NCI-H1092 (cell line): ENCODE measurements at regions not wholly inside any gene's neighbourhood (a gene's known extent, or its start where the extent isn't known, plus 50 kb on each side); places are given as distances from the start of the nearest gene placed in this dataset.

Experiments used
- DNase-seq: peaks from one replicate; lab custom pipeline; 2025; lab: John Stamatoyannopoulos, UW

DNA sequence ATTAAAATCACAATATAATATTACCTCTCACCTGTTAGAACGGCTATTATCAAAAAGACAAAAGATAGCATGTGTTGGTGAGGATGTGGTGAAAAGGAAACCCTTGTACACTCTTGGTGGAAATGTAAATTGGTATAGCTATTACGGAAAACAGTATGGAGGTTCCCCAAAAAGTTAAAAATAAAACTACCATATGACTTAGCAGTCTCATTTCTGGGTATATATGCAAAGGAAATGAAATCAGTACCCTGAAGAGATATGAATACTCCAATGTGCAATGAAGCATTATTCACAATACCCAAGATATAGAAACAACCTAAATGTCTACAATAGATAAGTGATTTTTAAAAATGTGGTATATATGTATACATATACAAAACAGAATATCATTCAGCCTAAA lies 199.9 kb downstream of the SNX18 start:
- DNase-seq, result no peak

DNA sequence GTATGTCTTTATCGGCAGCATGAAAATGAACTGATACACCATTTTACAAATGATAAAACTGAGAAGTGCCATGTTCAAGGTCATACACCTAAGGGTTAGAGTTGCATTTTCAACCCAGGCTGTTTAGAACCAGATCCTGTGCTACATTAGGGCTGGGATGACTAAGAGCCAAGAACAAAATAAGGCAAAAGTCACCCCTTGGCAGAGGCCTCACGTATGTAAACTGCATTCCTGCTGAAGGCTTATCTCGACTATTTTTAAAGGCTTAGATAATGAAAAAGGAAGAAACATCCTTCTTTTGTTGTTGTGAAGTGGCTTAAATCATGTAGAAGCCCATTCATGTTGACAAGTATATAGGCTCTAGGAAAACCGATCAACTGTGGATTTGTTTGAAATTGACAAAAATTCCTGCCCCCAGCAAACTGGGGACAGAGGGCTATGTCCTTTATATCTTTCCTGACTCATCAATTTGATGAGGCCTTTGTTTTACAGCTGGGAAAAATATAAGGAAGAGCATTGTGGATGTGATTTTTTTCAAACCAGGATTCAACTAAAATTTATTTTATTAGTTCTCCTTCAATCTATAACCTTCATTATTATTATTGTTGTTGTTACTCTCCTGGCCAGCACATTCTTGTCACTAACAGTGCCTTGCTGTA lies 196.5 kb downstream of the SNX18 start:
- DNase-seq, result no peak

DNA sequence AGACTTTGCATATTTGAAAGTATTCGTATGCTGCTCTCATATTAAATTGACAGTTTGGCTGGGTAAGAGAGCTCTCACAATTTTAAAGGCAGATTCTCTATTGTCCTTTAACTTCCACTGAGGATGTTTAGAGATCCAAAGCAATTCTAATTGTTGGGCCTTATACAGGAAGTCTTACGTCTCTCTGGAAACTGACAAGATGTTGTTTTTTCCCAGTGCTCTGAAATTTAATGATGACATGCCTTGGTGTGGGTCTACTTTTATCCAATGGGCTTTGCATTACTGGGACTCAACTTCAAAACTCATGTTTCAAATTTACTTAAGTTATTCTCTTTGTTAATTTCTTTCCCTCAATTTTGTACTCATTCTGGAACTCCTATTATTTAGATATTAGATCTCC lies 191.5 kb downstream of the SNX18 start:
- DNase-seq, result no peak

DNA sequence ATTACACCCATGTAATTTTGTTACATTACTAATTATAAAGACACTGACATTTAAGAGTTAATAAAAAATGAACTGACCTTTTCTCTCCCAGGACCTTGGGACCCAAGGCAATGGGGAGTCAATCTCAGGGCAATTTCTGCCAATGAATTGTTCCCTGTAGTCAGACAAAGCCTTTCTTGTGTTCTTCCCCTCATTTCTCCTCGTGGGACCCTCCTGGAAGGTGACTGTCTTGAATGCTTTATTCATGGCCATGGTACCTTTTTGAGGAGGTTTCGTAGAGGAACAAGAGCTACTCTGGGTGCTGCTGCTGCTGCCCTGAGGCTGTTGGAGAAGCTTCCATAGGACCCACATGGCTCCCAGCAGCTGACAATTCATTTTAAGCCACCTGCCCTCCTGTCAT lies 190.3 kb downstream of the SNX18 start:
- DNase-seq, result no peak

DNA sequence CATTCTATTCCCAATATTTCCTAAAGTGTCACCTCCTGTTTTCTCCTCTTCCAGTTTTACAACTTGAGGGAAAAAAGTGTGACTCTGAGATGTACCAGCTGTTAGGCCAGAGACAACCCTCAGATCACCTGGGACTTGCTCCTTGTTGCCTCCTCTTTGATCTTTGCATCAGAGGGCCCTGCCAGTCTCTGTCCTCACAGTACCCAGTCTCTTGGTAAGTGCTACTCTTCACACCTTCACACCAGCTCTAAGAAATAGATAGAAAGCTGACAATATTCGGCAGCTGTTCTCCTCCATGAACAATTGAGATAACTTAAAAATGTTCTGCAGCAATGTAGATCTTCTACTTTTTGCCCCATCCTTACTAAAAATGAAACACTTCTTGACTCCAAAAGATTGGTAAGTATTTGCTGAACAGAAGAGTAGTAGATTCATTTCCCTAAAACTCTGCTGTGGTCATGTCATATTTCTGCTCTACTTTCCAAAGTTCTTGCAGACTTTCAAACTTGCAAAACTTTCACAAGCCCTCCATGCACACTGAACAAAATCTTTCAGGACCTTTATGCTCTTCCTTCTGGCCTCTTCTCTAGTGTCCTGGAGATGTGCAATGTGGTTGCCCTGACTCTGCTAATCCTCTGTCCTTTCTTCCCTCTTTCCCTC lies 188.6 kb downstream of the SNX18 start:
- DNase-seq, result no peak

DNA sequence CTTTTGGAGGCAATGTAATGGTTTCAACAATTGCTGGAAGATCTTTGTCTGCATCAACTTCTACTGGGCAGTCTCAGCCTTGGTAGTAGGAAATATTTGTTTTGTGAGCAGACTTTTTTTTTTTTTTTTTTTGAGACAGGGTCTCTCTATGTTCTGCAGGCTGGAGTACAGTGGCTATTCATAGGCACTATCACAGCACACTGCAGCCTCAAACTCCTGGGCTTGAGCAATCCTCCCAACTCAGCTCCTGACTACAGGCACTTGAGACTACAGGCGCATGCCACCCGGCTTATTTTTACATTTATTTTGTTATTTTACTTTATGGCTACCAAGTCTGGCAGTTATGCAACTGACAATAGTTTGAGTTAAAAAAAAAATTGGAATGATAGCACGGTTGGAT lies 187.3 kb downstream of the SNX18 start:
- no peak for DNase-seq

DNA sequence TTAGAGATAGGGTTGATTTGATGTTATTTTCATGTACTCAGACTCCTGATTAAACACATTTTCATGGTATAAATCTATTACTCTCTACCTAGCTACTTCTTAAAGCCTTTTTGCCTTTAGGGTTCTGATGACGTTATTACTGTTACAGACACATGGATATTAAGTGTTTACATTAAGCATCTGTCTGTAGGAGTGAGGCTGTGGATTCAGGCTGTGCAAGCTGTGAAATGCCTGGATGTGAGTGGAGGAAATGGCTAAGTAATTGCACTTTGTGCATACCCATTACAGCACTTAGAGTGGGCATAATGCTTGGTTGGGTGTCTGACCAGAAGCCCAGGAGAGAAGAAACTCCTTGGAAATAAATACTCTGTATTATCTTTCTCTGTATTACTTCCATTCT lies 186.8 kb downstream of the SNX18 start:
- DNase-seq, result no peak

DNA sequence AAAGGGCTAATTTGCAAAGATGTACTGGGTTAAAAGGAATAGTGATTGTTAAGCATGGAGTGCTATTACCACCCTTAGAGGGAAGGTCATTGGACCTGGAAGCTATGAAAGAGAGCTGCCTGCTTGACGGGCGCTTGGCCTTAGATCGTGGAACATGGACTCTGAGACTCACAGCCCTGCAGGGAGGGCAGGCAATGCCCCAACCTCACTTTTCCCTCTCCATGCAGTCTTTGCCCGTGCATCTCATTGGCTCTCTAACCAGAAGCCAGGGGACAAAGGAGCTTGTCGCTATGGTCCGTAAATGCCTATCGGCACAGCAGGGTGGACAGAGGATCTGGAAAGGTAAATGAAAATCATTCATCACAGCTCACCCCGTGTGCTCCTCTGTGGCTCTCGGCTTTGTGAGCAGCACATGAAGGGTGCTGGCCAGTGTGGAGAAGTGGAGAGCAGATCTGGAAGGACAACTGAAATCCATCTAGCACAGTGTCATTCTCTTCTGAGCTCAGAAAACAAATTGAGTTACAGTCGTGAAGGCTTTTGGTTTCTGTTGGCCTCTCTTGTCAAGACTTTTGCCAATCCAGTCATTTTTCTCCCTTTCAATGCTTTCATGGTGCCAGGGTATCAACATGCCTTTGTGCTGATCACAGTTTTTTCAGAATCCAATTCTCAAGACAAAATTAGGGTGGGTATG lies 186.2 kb downstream of the SNX18 start:
- no peak for DNase-seq

DNA sequence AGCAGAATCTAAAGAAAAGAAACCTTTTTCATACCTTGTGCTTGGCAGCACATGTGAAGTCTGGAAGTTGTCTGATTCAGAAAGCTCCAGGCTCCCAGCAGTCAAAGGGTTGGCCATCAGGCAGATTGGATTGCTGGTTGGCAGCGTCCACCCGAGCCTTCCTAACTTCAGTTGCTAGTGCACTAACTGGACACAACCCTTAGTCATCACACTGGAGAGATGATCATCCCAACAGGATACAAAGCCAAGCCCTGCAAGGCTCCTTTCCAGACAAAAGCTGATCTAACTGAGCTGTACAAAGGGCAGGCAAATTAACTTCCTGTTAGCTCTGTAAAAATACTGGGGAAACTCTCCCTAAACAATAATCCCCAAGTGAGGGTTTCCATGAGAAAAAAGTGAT lies 185.6 kb downstream of the SNX18 start:
- DNase-seq, result no peak

DNA sequence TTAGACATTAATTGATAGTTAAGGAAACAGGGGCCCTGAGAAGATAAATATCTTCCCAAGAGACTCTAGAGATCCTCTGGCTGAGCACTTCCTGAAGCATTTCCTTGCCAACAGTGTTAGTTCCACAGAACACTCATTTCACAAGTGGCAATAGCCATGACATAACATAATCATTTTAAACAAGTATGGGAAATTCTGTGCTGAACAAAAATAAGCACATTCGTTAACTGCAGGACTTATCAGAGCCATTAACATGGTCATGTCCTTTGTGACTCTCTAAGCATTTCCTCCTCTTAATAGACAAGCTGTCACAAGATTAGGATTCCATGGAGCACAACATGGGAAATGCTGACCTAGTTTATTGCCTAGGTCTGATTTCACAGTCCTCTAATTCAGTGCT lies 184.9 kb downstream of the SNX18 start:
- no peak for DNase-seq

DNA sequence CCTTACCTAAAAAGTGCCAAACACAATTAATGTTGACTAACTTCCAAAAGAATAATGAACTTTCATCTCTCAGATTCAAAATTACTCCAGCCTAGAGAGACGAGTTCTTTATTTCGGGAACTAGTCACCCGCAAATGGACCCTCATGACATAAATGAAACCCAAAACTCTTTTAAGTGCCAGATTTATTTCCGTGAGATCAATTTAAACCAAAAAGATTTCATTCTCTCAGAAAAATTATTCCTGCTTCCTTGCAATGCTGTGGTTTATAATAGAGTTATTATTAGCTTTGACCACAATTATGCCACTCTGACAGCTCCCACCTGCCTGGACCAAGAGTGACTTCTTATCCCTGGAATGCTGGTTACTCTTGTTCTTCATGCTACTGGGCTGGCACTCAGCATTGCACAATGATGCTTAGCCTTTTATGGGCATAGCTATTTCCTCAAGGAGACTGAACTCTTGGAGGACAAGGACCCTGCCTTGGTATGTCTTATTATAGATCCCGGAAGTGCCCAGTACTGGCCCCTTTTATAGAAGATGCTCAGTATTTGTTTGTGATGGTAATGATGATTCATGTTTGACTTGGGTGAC lies 183.5 kb downstream of the SNX18 start:
- DNase-seq, result no peak

DNA sequence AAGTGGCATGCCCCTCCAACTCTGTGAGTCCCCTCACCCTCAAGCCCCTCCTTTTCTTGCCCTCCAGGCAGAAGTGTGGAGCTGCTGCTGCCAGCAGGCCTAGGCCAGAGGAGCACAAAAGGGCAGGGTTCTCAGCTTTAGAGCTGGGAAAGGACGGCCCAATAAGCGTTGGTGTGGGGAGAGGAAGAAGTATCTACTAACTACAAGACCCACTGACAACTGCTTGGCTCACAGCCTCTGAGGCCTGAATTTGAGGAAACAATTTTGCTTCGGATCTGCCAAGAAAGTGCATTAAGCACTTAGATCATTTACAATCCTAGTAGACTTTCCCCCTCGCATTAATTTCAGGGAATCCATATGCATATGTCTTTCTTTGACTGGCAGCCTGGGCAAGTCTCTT lies 179.4 kb downstream of the SNX18 start:
- no peak for DNase-seq

DNA sequence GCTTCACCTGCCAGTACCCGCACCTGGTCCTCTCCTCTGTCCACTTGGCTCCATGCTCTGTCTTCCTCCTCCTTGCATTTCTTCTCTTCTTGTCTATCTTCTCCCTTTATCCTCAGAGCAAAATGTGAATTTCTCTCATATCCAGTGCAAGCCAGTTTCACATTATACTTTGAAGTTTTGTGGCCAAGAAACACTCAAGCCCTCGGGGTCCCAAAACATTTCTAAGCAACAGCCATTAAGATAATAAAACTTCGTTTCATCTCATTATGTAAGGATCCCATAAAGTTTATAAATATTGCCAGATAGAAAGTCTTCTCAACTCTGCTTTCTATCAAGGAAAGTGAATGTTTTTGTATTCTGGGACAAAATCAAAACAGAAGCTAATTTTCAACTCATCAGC lies 178.8 kb downstream of the SNX18 start:
- DNase-seq, result no peak

DNA sequence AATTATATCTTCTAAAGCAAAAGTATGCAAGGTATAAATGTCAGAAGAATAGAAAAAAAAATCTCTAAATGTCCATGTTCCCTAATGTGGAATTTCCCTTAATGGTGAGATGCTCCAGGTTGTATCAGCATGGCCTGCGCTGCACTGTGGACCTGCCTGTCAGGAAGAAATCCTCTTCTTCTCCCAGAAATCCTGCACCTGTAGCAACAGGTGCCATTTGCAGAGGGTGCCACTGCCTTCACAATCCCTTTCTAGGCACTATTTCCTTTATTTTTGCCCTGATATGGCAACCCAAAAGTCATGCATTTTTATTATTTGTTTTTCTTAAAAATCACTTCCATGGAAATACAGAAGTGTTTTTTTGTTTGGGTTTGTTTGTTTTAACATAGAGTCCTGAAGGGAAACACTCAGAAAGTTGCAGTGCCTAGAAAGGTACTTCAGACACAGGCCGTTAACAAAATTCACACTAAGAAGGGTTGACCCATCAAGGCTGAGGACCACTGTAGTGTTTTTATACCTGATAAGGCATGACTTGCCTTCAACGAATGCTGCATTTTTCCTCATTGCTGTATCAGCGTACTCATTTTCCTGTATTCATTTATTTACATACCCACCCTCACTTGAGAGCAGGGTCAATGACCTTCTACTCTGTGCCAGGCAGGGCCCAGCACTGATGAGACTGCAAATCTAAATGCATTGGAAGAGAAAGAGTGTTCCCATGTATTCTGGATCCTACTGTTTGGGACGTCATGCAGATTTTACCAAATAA lies 177.8 kb downstream of the SNX18 start:
- no peak for DNase-seq

DNA sequence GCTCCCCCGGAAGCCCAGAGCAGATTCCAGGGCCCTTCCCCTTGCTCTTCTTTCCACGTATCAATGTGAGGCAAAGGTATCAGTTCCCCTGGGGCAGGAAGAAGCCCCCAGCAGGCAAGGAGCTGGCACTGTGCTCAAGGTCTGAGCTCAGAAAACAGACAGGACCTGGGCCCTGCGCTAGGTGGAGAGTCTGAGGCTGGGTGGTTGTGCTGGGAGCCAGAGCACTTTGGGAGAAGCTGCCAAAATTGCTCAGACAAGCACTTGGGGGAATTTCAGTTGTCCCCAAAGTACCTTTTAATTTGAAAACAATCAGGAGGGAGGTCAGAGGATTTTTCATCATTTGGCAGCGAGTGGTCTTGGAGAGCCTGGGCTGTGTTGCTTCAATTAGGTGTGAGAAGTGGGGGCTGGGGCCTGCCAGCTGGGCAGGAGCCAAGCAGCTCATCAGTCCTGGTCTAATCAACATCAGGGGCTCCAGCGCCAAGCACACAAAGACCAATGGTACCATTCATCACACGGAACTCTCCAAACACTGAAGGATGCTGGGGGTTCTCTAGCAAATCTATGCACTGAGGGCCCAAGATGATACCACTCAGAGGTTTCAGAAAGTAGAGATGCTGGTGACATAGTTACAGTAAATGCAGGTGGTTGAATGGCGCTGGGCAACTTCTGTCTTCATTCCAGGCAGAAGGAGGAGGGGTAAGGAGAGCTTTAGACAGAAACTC lies 176.5 kb downstream of the SNX18 start:
- DNase-seq, result peak; percentile 63

DNA sequence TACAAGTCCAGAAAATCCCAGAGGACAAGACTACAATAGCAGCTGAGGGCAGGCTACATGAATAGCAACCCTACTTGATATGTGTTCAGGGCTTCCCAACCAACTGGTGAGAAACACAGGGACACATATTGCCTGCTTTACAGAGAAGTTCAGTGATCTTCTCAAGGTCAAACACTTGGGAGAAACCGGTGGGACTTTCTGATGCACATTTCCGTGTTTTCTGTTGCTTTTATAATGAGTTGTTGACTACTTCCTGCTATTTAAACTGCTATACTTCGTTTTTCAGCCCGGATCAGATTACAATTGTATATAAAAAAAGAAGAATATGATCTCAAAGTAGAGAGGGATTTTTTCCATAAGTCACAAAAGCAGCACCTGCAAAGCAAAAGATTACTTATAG lies 175.1 kb downstream of the SNX18 start:
- DNase-seq, result no peak

DNA sequence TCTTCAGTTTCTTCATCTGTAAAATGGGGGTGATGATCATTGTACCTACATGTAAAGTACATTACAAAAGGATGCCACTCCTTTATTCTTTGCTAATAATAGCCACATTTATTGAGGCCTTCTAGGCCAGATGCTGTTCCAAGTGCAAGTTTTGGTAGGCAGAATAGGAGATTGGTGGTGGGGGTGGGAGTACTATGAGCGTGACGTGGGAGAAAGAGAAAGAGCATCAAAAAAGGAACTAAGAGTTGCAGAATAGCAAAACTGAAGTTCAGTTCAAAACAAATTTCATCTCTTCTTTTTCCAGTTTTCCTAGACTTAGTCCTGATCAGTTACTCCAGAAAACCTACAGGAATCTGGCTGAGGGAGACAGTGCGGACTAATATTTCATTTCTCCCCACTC lies 174.1 kb downstream of the SNX18 start:
- no peak for DNase-seq

DNA sequence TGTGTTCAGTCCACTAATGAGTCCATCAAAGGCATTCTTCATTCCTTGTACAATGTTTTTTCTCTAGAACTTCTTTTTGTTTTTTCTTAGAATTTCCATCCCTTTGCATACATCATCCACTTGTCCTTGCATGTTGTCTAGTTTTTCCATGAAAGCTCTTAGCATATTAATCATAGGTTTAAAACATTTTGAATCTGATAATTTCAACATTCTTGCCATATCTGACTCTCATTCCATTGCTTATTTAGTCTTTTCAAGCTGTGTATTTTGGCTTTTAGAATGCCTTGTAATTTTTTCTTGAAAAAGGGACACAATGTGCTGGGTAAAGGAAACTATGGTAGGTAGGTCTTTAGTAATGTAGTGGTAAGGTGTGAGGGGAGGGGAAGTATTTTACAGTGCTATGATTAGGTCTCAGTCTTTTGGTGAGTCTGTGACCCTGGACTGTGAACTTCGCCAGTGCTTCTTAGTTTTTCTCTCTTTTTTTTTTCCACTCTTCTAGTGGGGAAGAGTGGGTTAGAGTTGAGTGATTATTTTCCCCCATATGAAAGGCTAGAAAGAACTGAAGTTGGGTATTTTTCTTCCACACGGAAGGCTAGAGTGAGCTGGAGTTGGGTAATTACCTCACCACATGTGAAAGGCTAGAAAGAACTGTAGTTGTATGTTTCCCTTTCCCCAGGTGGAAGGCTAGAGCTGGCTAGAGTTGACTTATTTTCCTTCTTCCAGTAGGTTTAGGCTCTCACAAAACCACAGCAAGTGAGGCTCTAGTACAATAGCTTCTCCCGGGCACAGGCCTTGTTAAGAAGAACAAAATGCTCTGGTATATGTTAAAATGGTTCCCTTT lies 172.1 kb downstream of the SNX18 start:
- no peak for DNase-seq

DNA sequence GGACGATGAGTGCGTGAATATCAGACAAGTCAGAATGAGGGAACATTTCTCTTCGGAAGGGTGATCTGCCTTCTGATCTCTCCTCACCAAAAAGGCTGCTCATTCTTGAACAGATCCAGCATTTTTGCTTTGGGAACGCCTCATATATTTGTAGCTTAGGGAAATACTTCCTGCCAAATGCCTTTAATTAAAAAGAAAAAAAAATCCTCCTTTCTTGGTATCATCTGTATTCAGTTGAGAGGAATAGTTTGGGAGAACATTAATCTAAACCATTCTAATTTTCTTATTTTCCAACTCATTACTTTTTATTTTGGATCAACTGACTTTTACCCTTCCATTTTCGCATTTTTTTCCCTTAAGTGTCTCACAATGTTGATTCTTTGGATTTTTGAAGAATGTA lies 163.4 kb downstream of the SNX18 start:
- no peak for DNase-seq

DNA sequence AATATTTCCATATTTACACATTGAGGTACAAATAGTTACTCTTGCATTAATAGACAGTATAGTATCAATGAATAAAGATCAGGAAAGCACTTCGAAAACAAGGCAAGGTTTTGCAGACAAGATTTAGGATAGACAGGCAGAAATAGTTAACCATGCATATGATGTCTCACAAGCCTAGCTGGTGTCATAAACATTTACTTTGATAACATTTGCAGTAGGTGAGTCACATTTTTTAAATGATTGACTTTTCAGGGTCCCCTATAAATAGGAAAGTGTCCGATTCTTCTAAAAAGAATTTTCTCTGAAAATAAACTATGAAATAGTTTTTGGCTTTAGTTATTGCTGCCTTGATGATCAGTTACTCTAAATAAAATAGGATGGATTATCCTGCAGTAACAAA lies 162.1 kb downstream of the SNX18 start:
- no peak for DNase-seq

DNA sequence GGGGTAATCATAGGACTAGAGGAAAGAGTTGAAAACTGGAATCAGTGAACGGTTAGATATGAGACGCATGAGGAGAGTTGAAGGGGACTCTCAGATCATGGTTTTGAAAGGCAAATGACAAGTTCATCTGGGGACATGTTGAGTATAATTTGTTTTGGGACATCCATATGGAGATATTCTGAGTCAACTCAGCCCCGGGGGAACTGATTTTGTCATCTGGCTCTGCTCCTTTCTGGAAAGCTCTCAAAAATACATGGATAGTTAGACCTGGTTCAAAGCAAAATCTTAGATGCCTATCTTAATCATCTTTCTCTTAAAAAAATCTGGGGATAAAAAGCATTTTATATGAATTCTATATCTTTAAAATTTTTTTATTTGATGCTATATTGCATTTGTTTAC lies 161.2 kb downstream of the SNX18 start:
- no peak for DNase-seq
